SK-N-SH treated with all-trans-retinoic acid at 6 μM for 48 hours (cell line): ENCODE measurements at regions not wholly inside any gene's neighbourhood (a gene's known extent, or its start where the extent isn't known, plus 50 kb on each side); places are given as distances from the start of the nearest gene placed in this dataset.

Source experiments
- ATAC-seq: fragments of 200-7000 bp; cut with Tn5 transposase; 3 replicates; pipeline ENCODE4 v1.9.1; 2020; ENCODE audit warnings: mild to moderate bottlenecking, moderate library complexity
- BACH2 ChIP-seq: fragments of 250-450 bp; sonication (Bioruptor Pico); IDR thresholded peaks from 2 replicates; pipeline ENCODE4 v1.9.0; 2021; ENCODE audit warnings: mild to moderate bottlenecking, borderline replicate concordance
- CSRNP3 ChIP-seq: fragments of 250-450 bp; sonication (Bioruptor Pico); IDR thresholded peaks from 2 replicates; pipeline ENCODE4 v1.5.1; 2021; ENCODE audit warnings: mild to moderate bottlenecking, moderate library complexity
- ISL1 ChIP-seq: fragments of 250-450 bp; sonication (Bioruptor Pico); IDR thresholded peaks from 2 replicates; pipeline ENCODE4 v2.1.2; 2022; ENCODE audit warnings: mild to moderate bottlenecking, moderate library complexity
- OSR1 ChIP-seq: fragments of 250-450 bp; sonication (Bioruptor Pico); IDR thresholded peaks from 2 replicates; pipeline ENCODE4 v1.8.0; 2022; ENCODE audit warnings: moderate library complexity, mild to moderate bottlenecking, inconsistent platforms
- PATZ1 ChIP-seq: fragments of 250-450 bp; sonication (Bioruptor Pico); IDR thresholded peaks from 2 replicates; pipeline ENCODE4 v1.8.0; 2020; ENCODE audit warnings: mild to moderate bottlenecking, moderate library complexity, borderline replicate concordance
- POU6F1 ChIP-seq: fragments of 250-450 bp; sonication (Bioruptor Pico); IDR thresholded peaks from 2 replicates; pipeline ENCODE4 v1.8.0; 2021; ENCODE audit warnings: low read depth, mild to moderate bottlenecking, moderate library complexity, borderline replicate concordance
- PPARA ChIP-seq: fragments of 250-450 bp; sonication (Bioruptor Pico); IDR thresholded peaks from 2 replicates; pipeline ENCODE4 v1.5.0; 2020; ENCODE audit warnings: mild to moderate bottlenecking, borderline replicate concordance
- RARB ChIP-seq: fragments of 250-450 bp; sonication (Bioruptor Pico); IDR thresholded peaks from 2 replicates; pipeline ENCODE4 v1.8.0; 2021; ENCODE audit warnings: mild to moderate bottlenecking, moderate library complexity
- TCF4 ChIP-seq: fragments of 250-450 bp; sonication (Bioruptor Pico); IDR thresholded peaks from 2 replicates; pipeline ENCODE4 v1.8.0; 2021; ENCODE audit warnings: mild to moderate bottlenecking, moderate library complexity, borderline replicate concordance
- TSHZ2 ChIP-seq: fragments of 250-450 bp; sonication (Bioruptor Pico); IDR thresholded peaks from 2 replicates; pipeline ENCODE4 v1.5.0; 2020; ENCODE audit warnings: mild to moderate bottlenecking, moderate library complexity
- ZC3H10 ChIP-seq: fragments of 250-450 bp; sonication (Bioruptor Pico); IDR thresholded peaks from 2 replicates; pipeline ENCODE4 v1.5.1; 2021; ENCODE audit warnings: mild to moderate bottlenecking, moderate library complexity
- ZFP3 ChIP-seq: fragments of 250-450 bp; sonication (Bioruptor Pico); IDR thresholded peaks from 2 replicates; pipeline ENCODE4 v1.5.0; 2020; ENCODE audit warnings: mild to moderate bottlenecking, moderate library complexity
- ZFP30 ChIP-seq: fragments of 450-650 bp; formaldehyde crosslinking; IDR thresholded peaks from 2 replicates; pipeline ENCODE4 v1.5.0; 2022; ENCODE audit warnings: mild to moderate bottlenecking, moderate library complexity
- ZNF565 ChIP-seq: fragments of 450-650 bp; formaldehyde crosslinking; conservative IDR thresholded peaks from 2 replicates; pipeline ENCODE4 v1.5.0; 2020; ENCODE audit warnings: low read depth, mild to moderate bottlenecking, moderate library complexity
- ZNF70 ChIP-seq: fragments of 450-650 bp; formaldehyde crosslinking; IDR thresholded peaks from 2 replicates; pipeline ENCODE4 v1.5.0; 2020; ENCODE audit warnings: mild to moderate bottlenecking, moderate library complexity
- ZNF8 ChIP-seq: fragments of 450-650 bp; formaldehyde crosslinking; IDR thresholded peaks from 2 replicates; pipeline ENCODE4 v1.5.0; 2020; ENCODE audit warnings: mild to moderate bottlenecking, moderate library complexity

- ATAC-seq = no peak
- TF ChIP-seq TCF4 (CRISPR knock-in tag) (no peak), OSR1 (CRISPR knock-in tag) (no peak), ZNF8 (CRISPR knock-in tag) (no peak)
These were observed 757.1 kb upstream of the PIK3C3 start for GRCh38 chr18:41197967-41198366.

GRCh38 chr18:41170346-41170745 is 784.7 kb upstream of the PIK3C3 start:
- no peak for ATAC-seq
- TF ChIP-seq ZNF565 (CRISPR knock-in tag) (no peak), TCF4 (CRISPR knock-in tag) (no peak), PPARA (CRISPR knock-in tag) (no peak), ZFP3 (CRISPR knock-in tag) (no peak), CSRNP3 (CRISPR knock-in tag) (no peak), PATZ1 (CRISPR knock-in tag) (no peak), BACH2 (no peak), ZC3H10 (CRISPR knock-in tag) (no peak)

GRCh38 chr18:41165625-41166024 is 789.4 kb upstream of the PIK3C3 start:
- TF ChIP-seq RARB (CRISPR knock-in tag) = no peak
- TF ChIP-seq TSHZ2 (CRISPR knock-in tag) = no peak
- TF ChIP-seq ZNF565 (CRISPR knock-in tag) = no peak
- no peak for TF ChIP-seq POU6F1
- TF ChIP-seq ZFP30 (CRISPR knock-in tag) = no peak
- no peak for TF ChIP-seq PPARA (CRISPR knock-in tag)
- TF ChIP-seq ZC3H10 (CRISPR knock-in tag) = no peak
- TF ChIP-seq CSRNP3 (CRISPR knock-in tag) = no peak
- no peak for TF ChIP-seq ISL1 (CRISPR knock-in tag)
- no peak for TF ChIP-seq ZNF70
- no peak for ATAC-seq

- no peak for TF ChIP-seq CSRNP3 (CRISPR knock-in tag)
- no peak for TF ChIP-seq POU6F1
- ATAC-seq = no peak
These were observed 792.3 kb upstream of the PIK3C3 start for GRCh38 chr18:41162781-41163180.
